MCF 10A (cell line): ENCODE measurements at regions not wholly inside any gene's neighbourhood (a gene's known extent, or its start where the extent isn't known, plus 50 kb on each side); places are given as distances from the start of the nearest gene placed in this dataset.

Source experiments
- BruUV-seq: library from RNA; stranded (reverse); fragments of 400-500 nt; replicated peaks from 2 replicates; lab custom pipeline; 2021; lab: Mats Ljungman, UMichigan
- CTCF ChIA-PET: fragments of 300-600 bp; sonication (Branson Sonifier 250); formaldehyde crosslinking; extraction: SDS; loops from one replicate; lab custom pipeline; 2021; ENCODE audit warnings: antibody characterized with exemption, inconsistent platforms; lab: Yijun Ruan, JAX
- POLR2A ChIA-PET: fragments of 300-600, 350-650 bp; sonication (Branson Sonifier 250); formaldehyde crosslinking; extraction: SDS; loops from one replicate; lab custom pipeline; 2020; ENCODE audit warnings: antibody characterized with exemption, inconsistent platforms; lab: Yijun Ruan, JAX
- DNase-seq: peaks from one replicate; pipeline ENCODE4 v3.0.0-alpha.2; 2018; ENCODE audit not compliant: unreplicated experiment
- H3K27ac Mint-ChIP-seq: one replicate; pipeline ENCODE4 v1.8.0; 2022; ENCODE audit warnings: mild to moderate bottlenecking, low read depth, mixed read lengths; ENCODE audit not compliant: unreplicated experiment
- H3K27me3 Mint-ChIP-seq: one replicate; pipeline ENCODE4 v1.8.0; 2022; ENCODE audit warnings: mixed read lengths; ENCODE audit not compliant: insufficient read depth, unreplicated experiment
- H3K36me3 Mint-ChIP-seq: one replicate; pipeline ENCODE4 v1.8.0; 2022; ENCODE audit warnings: mild to moderate bottlenecking, moderate library complexity, mixed read lengths; ENCODE audit not compliant: insufficient read depth, unreplicated experiment
- H3K4me1 Mint-ChIP-seq: one replicate; pipeline ENCODE4 v1.8.0; 2022; ENCODE audit warnings: mixed read lengths; ENCODE audit not compliant: insufficient read depth, unreplicated experiment
- H3K4me3 Mint-ChIP-seq: one replicate; pipeline ENCODE4 v1.8.0; 2022; ENCODE audit warnings: mild to moderate bottlenecking, moderate library complexity, mixed read lengths; ENCODE audit not compliant: unreplicated experiment
- H3K9me3 Mint-ChIP-seq: one replicate; pipeline ENCODE4 v1.8.0; 2022; ENCODE audit warnings: mixed read lengths; ENCODE audit not compliant: unreplicated experiment
- CTCF ChIP-seq: fragments of 200-600 bp; IDR thresholded peaks from one replicate; pipeline ENCODE4 v1.8.0; 2022; ENCODE audit warnings: antibody characterized with exemption, mild to moderate bottlenecking; ENCODE audit not compliant: unreplicated experiment
- intact Hi-C: fragments of 100-400 bp; cut with micrococcal nuclease; formaldehyde crosslinking; loops from 2 replicates; pipeline ENCODE4 v1.14.1; 2022

DNA sequence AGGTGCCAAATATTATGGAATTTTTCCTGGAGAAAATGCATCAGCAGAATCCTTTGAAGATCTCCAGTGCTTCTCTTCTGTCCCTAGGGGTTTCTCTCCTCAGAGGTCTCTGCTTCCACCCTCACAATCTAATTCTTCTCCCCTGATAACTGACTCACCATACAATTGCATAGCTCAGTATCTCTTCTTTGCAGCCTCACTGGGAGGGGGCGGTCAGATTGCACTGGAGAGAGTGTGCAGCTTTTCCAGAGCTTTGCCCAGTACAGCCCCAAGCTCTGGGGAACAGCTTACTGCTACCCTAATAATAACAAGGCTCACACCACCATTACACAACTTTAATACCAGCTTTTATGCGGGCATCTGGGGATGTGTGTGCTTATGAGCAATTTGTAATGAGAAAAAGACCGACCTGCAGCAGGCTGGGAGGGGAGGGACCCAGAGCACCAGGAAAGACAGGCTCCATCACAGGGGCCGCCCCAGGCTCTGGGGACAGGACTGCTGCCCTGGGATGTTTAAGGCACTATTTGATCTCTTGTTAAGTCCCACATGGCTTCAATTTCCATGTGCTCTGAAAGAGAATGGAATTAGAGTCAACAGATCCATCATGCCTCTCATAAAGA is 276.6 kb upstream of the SIX2 start:
- Mint-ChIP-seq H3K4me1 (peaks cover 24% of the 10 kb centered on the region), H3K9me3 (no peaks in the 10 kb centered on the region), H3K4me3 (no peak overlapping the region), H3K27me3 (no peaks in the 10 kb centered on the region), H3K27ac (no peak overlapping the region), H3K36me3 (no peaks in the 10 kb centered on the region)
- POLR2A ChIA-PET = no interaction called here
- no peak for TF ChIP-seq CTCF
- intact Hi-C loops = no loop called here
- CTCF ChIA-PET = interaction anchor here (0.8 kb wide), 1 partner anchor 17 kb away, joined by 3 read pairs; no protein-coding TSS in a partner anchor
- no peak for DNase-seq
- BruUV-seq = no TSS peak

DNA sequence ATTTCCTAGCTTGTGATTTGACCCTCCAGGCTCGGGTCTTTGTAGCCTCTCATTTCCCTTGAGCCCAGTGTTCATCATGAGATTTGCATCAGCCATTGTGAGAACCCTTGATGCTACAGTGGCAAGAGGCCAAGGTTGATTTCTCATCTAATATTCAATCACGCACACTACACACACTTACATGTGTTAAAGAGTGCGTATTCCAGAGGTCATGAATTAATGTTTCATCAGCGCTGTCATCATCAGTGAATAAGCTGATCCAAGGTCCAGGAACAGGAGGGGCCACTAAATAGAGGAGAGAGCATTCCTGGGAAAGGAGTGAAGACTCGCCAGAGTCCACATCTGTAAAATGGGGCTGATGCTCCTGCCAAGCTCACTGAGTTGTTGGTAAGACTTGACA is 276.1 kb upstream of the SIX2 start:
- ChIA-PET CTCF (interaction anchor here (0.6 kb wide), 1 partner anchor 1171 kb away, joined by 3 read pairs; no protein-coding TSS in a partner anchor), POLR2A (interaction anchor here (1.6 kb wide), 1 partner anchor 115 kb away, joined by 5 read pairs; no protein-coding TSS in a partner anchor)
- TF ChIP-seq CTCF = no peak
- DNase-seq = peak; percentile 29
- no peak overlapping the region for H3K4me3 Mint-ChIP-seq
- no peak overlapping the region for H3K27ac Mint-ChIP-seq
- H3K4me1 Mint-ChIP-seq = peaks cover 24% of the 10 kb centered on the region
- no peaks in the 10 kb centered on the region for H3K36me3 Mint-ChIP-seq
- intact Hi-C loops = no loop called here
- H3K9me3 Mint-ChIP-seq = no peaks in the 10 kb centered on the region
- no peaks in the 10 kb centered on the region for H3K27me3 Mint-ChIP-seq
- BruUV-seq = no TSS peak

- no peaks in the 10 kb centered on the region for H3K36me3 Mint-ChIP-seq
- H3K27me3 Mint-ChIP-seq = no peaks in the 10 kb centered on the region
- ChIA-PET CTCF (no interaction called here), POLR2A (interaction anchor here (0.6 to 1.6 kb wide), 2 partner anchors 114 to 129 kb away, joined by 3 to 5 read pairs; no protein-coding TSS in a partner anchor)
- peak overlapping the region; percentile 44 for H3K27ac Mint-ChIP-seq
- peak overlapping the region; percentile 36 for H3K4me3 Mint-ChIP-seq
- DNase-seq = no peak
- TF ChIP-seq CTCF = no peak
- intact Hi-C loops = loop anchor here (5.0 kb wide), 1 partner anchor 112 kb away; no protein-coding TSS in a partner anchor
- H3K9me3 Mint-ChIP-seq = no peaks in the 10 kb centered on the region
- BruUV-seq = no TSS peak
- peaks cover 24% of the 10 kb centered on the region for H3K4me1 Mint-ChIP-seq
Observed at GRCh38 chr2:45284621-45284995, 275.4 kb upstream of the SIX2 start.

GRCh38 chr2:45283764-45284620 is 274.7 kb upstream of the SIX2 start:
- no TSS peak for BruUV-seq
- TF ChIP-seq CTCF = no peak
- Mint-ChIP-seq H3K4me1 (peaks cover 24% of the 10 kb centered on the region), H3K9me3 (no peaks in the 10 kb centered on the region), H3K4me3 (peak overlapping the region; percentile 36), H3K27ac (peak overlapping the region; percentile 44), H3K36me3 (no peaks in the 10 kb centered on the region), H3K27me3 (no peaks in the 10 kb centered on the region)
- DNase-seq = peak; percentile 97
- ChIA-PET CTCF (interaction anchor here (0.7 kb wide), 1 partner anchor 46 kb away, joined by 3 read pairs; no protein-coding TSS in a partner anchor), POLR2A (interaction anchor here (0.6 to 1.8 kb wide), 6 partner anchors 45 to 130 kb away, joined by 3 to 8 read pairs (median 3); no protein-coding TSS in a partner anchor)
- intact Hi-C loops = loop anchor here (1.0 to 5.0 kb wide), 2 partner anchors 46 to 112 kb away; no protein-coding TSS in a partner anchor
